SK-N-SH treated with all-trans-retinoic acid at 6 μM for 48 hours (cell line): ENCODE measurements at regions not wholly inside any gene's neighbourhood (a gene's known extent, or its start where the extent isn't known, plus 50 kb on each side); places are given as distances from the start of the nearest gene placed in this dataset.

Source experiments
- ATAC-seq: fragments of 200-7000 bp; cut with Tn5 transposase; 3 replicates; pipeline ENCODE4 v1.9.1; 2020; ENCODE audit warnings: mild to moderate bottlenecking, moderate library complexity
- ARNTL ChIP-seq: fragments of 450-650 bp; formaldehyde crosslinking; IDR thresholded peaks from 2 replicates; pipeline ENCODE4 v1.5.0; 2020; ENCODE audit warnings: low read depth, mild to moderate bottlenecking, moderate library complexity, borderline replicate concordance
- BACH2 ChIP-seq: fragments of 250-450 bp; sonication (Bioruptor Pico); IDR thresholded peaks from 2 replicates; pipeline ENCODE4 v1.9.0; 2021; ENCODE audit warnings: mild to moderate bottlenecking, borderline replicate concordance
- CSDC2 ChIP-seq: fragments of 250-450 bp; sonication (Bioruptor Pico); IDR thresholded peaks from 2 replicates; pipeline ENCODE4 v1.5.0; 2020; ENCODE audit warnings: mild to moderate bottlenecking, moderate library complexity
- CSRNP3 ChIP-seq: fragments of 250-450 bp; sonication (Bioruptor Pico); IDR thresholded peaks from 2 replicates; pipeline ENCODE4 v1.5.1; 2021; ENCODE audit warnings: mild to moderate bottlenecking, moderate library complexity
- ESRRG ChIP-seq: fragments of 250-450 bp; sonication (Bioruptor Pico); IDR thresholded peaks from 2 replicates; pipeline ENCODE4 v1.6.1; 2021; ENCODE audit warnings: mild to moderate bottlenecking
- GLIS3 ChIP-seq: fragments of 250-450 bp; sonication (Bioruptor Pico); IDR thresholded peaks from 2 replicates; pipeline ENCODE4 v1.5.0; 2020; ENCODE audit warnings: mild to moderate bottlenecking, moderate library complexity
- ISL1 ChIP-seq: fragments of 250-450 bp; sonication (Bioruptor Pico); IDR thresholded peaks from 2 replicates; pipeline ENCODE4 v2.1.2; 2022; ENCODE audit warnings: mild to moderate bottlenecking, moderate library complexity
- OSR1 ChIP-seq: fragments of 250-450 bp; sonication (Bioruptor Pico); IDR thresholded peaks from 2 replicates; pipeline ENCODE4 v1.8.0; 2022; ENCODE audit warnings: moderate library complexity, mild to moderate bottlenecking, inconsistent platforms
- PATZ1 ChIP-seq: fragments of 250-450 bp; sonication (Bioruptor Pico); IDR thresholded peaks from 2 replicates; pipeline ENCODE4 v1.8.0; 2020; ENCODE audit warnings: mild to moderate bottlenecking, moderate library complexity, borderline replicate concordance
- PPARA ChIP-seq: fragments of 250-450 bp; sonication (Bioruptor Pico); IDR thresholded peaks from 2 replicates; pipeline ENCODE4 v1.5.0; 2020; ENCODE audit warnings: mild to moderate bottlenecking, borderline replicate concordance
- SNAI2 ChIP-seq: fragments of 250-450 bp; sonication (Bioruptor Pico); IDR thresholded peaks from 2 replicates; pipeline ENCODE4 v1.5.0; 2020; ENCODE audit warnings: mild to moderate bottlenecking, moderate library complexity
- TCF4 ChIP-seq: fragments of 250-450 bp; sonication (Bioruptor Pico); IDR thresholded peaks from 2 replicates; pipeline ENCODE4 v1.8.0; 2021; ENCODE audit warnings: mild to moderate bottlenecking, moderate library complexity, borderline replicate concordance
- TOX ChIP-seq: fragments of 250-450 bp; sonication (Bioruptor Pico); IDR thresholded peaks from 2 replicates; pipeline ENCODE4 v1.8.0; 2021; ENCODE audit warnings: mild to moderate bottlenecking, moderate library complexity, borderline replicate concordance
- TSHZ2 ChIP-seq: fragments of 250-450 bp; sonication (Bioruptor Pico); IDR thresholded peaks from 2 replicates; pipeline ENCODE4 v1.5.0; 2020; ENCODE audit warnings: mild to moderate bottlenecking, moderate library complexity
- ZC3H10 ChIP-seq: fragments of 250-450 bp; sonication (Bioruptor Pico); IDR thresholded peaks from 2 replicates; pipeline ENCODE4 v1.5.1; 2021; ENCODE audit warnings: mild to moderate bottlenecking, moderate library complexity
- ZFP3 ChIP-seq: fragments of 250-450 bp; sonication (Bioruptor Pico); IDR thresholded peaks from 2 replicates; pipeline ENCODE4 v1.5.0; 2020; ENCODE audit warnings: mild to moderate bottlenecking, moderate library complexity
- ZFP30 ChIP-seq: fragments of 450-650 bp; formaldehyde crosslinking; IDR thresholded peaks from 2 replicates; pipeline ENCODE4 v1.5.0; 2022; ENCODE audit warnings: mild to moderate bottlenecking, moderate library complexity
- ZNF565 ChIP-seq: fragments of 450-650 bp; formaldehyde crosslinking; conservative IDR thresholded peaks from 2 replicates; pipeline ENCODE4 v1.5.0; 2020; ENCODE audit warnings: low read depth, mild to moderate bottlenecking, moderate library complexity
- ZNF70 ChIP-seq: fragments of 450-650 bp; formaldehyde crosslinking; IDR thresholded peaks from 2 replicates; pipeline ENCODE4 v1.5.0; 2020; ENCODE audit warnings: mild to moderate bottlenecking, moderate library complexity
- ZNF8 ChIP-seq: fragments of 450-650 bp; formaldehyde crosslinking; IDR thresholded peaks from 2 replicates; pipeline ENCODE4 v1.5.0; 2020; ENCODE audit warnings: mild to moderate bottlenecking, moderate library complexity
- TF ChIP-seq, protein P1 (sequence below): fragments of 250-450 bp; sonication (Bioruptor Pico); IDR thresholded peaks from 2 replicates; pipeline ENCODE4 v1.5.1; 2020; ENCODE audit warnings: low read depth, mild to moderate bottlenecking, moderate library complexity
- TF ChIP-seq, protein P2 (sequence below): fragments of 250-450 bp; sonication (Bioruptor Pico); IDR thresholded peaks from 2 replicates; pipeline ENCODE4 v1.8.0; 2021; ENCODE audit warnings: low read depth, mild to moderate bottlenecking, moderate library complexity, borderline replicate concordance

DNA sequence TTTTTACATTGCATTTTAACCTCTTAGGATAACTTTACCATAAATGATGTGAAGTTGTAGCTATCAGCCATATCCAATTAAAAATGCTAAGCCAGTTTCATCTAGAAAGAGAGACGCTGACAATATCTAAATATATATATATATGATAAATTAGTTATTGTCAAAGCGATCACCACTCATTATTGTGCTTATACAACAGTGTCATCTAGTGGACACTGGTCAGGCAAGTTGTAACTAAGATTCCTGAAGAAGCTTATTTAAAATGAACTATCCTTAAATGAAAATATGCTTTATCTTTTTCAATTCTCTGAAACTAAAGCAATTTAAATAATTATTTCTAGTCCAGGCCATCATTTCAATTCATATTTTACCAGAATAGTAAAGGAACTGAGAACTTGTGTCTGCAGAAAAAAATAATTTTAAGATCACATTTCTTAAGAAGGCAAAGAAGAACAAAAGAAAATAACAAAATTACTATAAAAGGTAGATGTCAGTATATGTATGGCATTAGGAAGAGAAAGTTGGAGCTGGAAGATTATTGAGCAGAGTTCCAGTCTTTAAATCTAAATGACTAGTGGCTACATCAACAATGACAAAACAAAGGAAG is 193.3 kb upstream of the SNX7 start:
- TF ChIP-seq ZFP3 (no peak), ZNF70 (CRISPR knock-in tag) (no peak)
- ATAC-seq = peak; percentile 73

GRCh38 chr1:98467586-98467985 is 193.9 kb upstream of the SNX7 start:
- no peak for TF ChIP-seq SNAI2 (CRISPR knock-in tag)
- TF ChIP-seq, protein P1, sequence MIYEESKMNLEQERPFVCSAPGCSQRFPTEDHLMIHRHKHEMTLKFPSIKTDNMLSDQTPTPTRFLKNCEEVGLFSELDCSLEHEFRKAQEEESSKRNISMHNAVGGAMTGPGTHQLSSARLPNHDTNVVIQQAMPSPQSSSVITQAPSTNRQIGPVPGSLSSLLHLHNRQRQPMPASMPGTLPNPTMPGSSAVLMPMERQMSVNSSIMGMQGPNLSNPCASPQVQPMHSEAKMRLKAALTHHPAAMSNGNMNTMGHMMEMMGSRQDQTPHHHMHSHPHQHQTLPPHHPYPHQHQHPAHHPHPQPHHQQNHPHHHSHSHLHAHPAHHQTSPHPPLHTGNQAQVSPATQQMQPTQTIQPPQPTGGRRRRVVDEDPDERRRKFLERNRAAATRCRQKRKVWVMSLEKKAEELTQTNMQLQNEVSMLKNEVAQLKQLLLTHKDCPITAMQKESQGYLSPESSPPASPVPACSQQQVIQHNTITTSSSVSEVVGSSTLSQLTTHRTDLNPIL (CRISPR knock-in tag) = no peak
- no peak for TF ChIP-seq TCF4
- TF ChIP-seq ZFP30 (CRISPR knock-in tag) = no peak
- no peak for TF ChIP-seq ESRRG (CRISPR knock-in tag)
- TF ChIP-seq GLIS3 = no peak
- TF ChIP-seq, protein P2, sequence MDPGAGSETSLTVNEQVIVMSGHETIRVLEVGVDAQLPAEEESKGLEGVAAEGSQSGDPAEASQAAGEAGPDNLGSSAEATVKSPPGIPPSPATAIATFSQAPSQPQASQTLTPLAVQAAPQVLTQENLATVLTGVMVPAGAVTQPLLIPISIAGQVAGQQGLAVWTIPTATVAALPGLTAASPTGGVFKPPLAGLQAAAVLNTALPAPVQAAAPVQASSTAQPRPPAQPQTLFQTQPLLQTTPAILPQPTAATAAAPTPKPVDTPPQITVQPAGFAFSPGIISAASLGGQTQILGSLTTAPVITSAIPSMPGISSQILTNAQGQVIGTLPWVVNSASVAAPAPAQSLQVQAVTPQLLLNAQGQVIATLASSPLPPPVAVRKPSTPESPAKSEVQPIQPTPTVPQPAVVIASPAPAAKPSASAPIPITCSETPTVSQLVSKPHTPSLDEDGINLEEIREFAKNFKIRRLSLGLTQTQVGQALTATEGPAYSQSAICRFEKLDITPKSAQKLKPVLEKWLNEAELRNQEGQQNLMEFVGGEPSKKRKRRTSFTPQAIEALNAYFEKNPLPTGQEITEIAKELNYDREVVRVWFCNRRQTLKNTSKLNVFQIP (CRISPR knock-in tag) = no peak
- TF ChIP-seq PATZ1 (CRISPR knock-in tag) = no peak
- TF ChIP-seq ARNTL (CRISPR knock-in tag) = no peak
- ATAC-seq = peak; percentile 49

GRCh38 chr1:98467122-98467521 is 194.4 kb upstream of the SNX7 start:
- TF ChIP-seq SNAI2 (CRISPR knock-in tag) (no peak), OSR1 (CRISPR knock-in tag) (no peak), BACH2 (CRISPR knock-in tag) (no peak), ISL1 (no peak), TOX (CRISPR knock-in tag) (no peak), ZNF70 (CRISPR knock-in tag) (no peak), PPARA (CRISPR knock-in tag) (no peak), ZC3H10 (CRISPR knock-in tag) (no peak), GLIS3 (no peak), ZNF565 (CRISPR knock-in tag) (no peak), ZFP30 (CRISPR knock-in tag) (no peak), CSDC2 (CRISPR knock-in tag) (no peak), CSRNP3 (no peak), TSHZ2 (CRISPR knock-in tag) (no peak), ARNTL (CRISPR knock-in tag) (no peak), ZNF8 (no peak)
- TF ChIP-seq, protein P1 (CRISPR knock-in tag) = no peak
- no peak for ATAC-seq
